Gastrocnemius medialis (tissue), 4 donors: ENCODE measurements at regions not wholly inside any gene's neighbourhood (a gene's known extent, or its start where the extent isn't known, plus 50 kb on each side); places are given as distances from the start of the nearest gene placed in this dataset.

Experiments used
- ATAC-seq, 2 donors: fragments of 150-250 bp; one replicate each; pipeline ENCODE4 v1.9.1; 2016
- DNase-seq, 2 donors: peaks; one replicate each; pipeline ENCODE4 v3.0.0-alpha.2; 2019
- H3K27ac ChIP-seq, 4 donors: fragments of 200-600 bp; sonication (generic); 1 replicate in 1 of 4; 2 replicates in 3 of 4; pipeline ENCODE4 v1.5.1; 2016 to 2018; ENCODE audit warnings: mild to moderate bottlenecking in 2 of 4, moderate library complexity in 1 of 4
- H3K27me3 ChIP-seq, 3 donors: fragments of 200-600 bp; sonication (generic) in 2 of 3; 1 replicate in 1 of 3; 2 replicates in 2 of 3; pipeline versions ENCODE4 v1.5.1 to v1.6.0; 2016 to 2019; ENCODE audit warnings: mild to moderate bottlenecking in 1 of 3, moderate library complexity in 1 of 3
- H3K36me3 ChIP-seq, 2 donors: fragments of 200-600 bp; sonication (generic) in 1 of 2; one replicate each; pipeline ENCODE4 v1.5.1; 2017 to 2018
- H3K4me1 ChIP-seq, 2 donors: fragments of 200-600 bp; sonication (generic) in 1 of 2; one replicate each; pipeline ENCODE4 v1.5.1; 2016 to 2017; ENCODE audit warnings: mild to moderate bottlenecking in 2 of 2
- H3K4me3 ChIP-seq, 4 donors: fragments of 200-600 bp; sonication (generic) in 3 of 4; 1 replicate in 1 of 4; 2 replicates in 3 of 4; pipeline ENCODE4 v1.5.1; 2016 to 2019; ENCODE audit warnings: mild to moderate bottlenecking in 2 of 4
- H3K9me3 ChIP-seq, 3 donors: fragments of 200-600 bp; sonication (generic) in 2 of 3; 1 replicate in 1 of 3; 2 replicates in 2 of 3; pipeline ENCODE4 v1.5.1; 2016 to 2019
- POLR2A ChIP-seq, 2 donors: fragments of 450-650 bp; IDR thresholded peaks; one replicate each; pipeline ENCODE4 v1.6.1; 2017; ENCODE audit warnings: antibody characterized with exemption in 2 of 2, mild to moderate bottlenecking in 2 of 2, moderate library complexity in 2 of 2
- in situ Hi-C, 4 donors: fragments of 200-750 bp; cut with MboI; loops; one replicate each; pipeline versions ENCODE4 v1.15.0 to v1.8.0; 2017; ENCODE audit warnings: low sequenced_read_pairs in 4 of 4
- intact Hi-C: fragments of 100-400 bp; cut with DNase I; formaldehyde crosslinking; loops from one replicate; pipeline ENCODE4 v1.15.1; 2023; ENCODE audit warnings: low total_unique reads
- TF ChIP-seq, protein P1 (sequence below), 5 experiments: fragments of 450-650 bp in 3 of 5; fragments of 200-600 bp in 2 of 5; sonication (generic) in 2 of 5; IDR thresholded peaks in 4 of 5; conservative IDR thresholded peaks in 1 of 5; 1 replicate in 4 of 5; 2 replicates in 1 of 5; pipeline ENCODE4 v1.5.1; 2016 to 2019; ENCODE audit warnings: antibody characterized with exemption in 5 of 5, mild to moderate bottlenecking in 3 of 5, moderate library complexity in 3 of 5

DNA sequence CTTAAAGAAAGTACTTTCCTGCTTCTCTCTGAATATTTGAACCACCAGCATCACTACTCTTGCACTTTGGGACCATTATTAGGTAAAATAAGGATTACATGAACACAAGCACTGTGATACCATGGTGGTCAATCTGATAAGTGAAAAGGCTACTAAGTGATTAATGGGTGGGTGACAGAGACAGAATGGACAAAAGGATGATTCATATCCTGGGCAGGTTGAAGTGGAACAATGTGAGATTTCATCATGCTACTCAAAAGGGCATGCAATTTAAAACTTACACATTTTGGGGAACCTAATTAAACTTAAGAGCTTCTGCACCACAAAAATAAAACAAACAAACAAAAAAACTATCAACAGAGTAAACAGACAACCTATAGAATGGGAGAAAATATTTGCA, 172.0 kb upstream of the CD96 start:
- TF ChIP-seq, protein P1, sequence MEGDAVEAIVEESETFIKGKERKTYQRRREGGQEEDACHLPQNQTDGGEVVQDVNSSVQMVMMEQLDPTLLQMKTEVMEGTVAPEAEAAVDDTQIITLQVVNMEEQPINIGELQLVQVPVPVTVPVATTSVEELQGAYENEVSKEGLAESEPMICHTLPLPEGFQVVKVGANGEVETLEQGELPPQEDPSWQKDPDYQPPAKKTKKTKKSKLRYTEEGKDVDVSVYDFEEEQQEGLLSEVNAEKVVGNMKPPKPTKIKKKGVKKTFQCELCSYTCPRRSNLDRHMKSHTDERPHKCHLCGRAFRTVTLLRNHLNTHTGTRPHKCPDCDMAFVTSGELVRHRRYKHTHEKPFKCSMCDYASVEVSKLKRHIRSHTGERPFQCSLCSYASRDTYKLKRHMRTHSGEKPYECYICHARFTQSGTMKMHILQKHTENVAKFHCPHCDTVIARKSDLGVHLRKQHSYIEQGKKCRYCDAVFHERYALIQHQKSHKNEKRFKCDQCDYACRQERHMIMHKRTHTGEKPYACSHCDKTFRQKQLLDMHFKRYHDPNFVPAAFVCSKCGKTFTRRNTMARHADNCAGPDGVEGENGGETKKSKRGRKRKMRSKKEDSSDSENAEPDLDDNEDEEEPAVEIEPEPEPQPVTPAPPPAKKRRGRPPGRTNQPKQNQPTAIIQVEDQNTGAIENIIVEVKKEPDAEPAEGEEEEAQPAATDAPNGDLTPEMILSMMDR (IDR thresholded peaks at IDR 0.05 in 4 of 5, conservative IDR thresholded peaks at IDR 0.05 in 1 of 5): no peak
- no peak for TF ChIP-seq POLR2A (IDR thresholded peaks at IDR 0.05)
- no peak for DNase-seq
- Histone ChIP-seq H3K36me3 (no peaks in the 10 kb centered on the region), H3K4me1 (no peaks in the 10 kb centered on the region), H3K27me3 (no peaks in the 10 kb centered on the region), H3K4me3 (no peak overlapping the region), H3K9me3 (no peaks in the 10 kb centered on the region), H3K27ac (no peak overlapping the region)
- intact Hi-C loops: no loop called here
- no peak for ATAC-seq
- in situ Hi-C loops: no loop called here

DNA sequence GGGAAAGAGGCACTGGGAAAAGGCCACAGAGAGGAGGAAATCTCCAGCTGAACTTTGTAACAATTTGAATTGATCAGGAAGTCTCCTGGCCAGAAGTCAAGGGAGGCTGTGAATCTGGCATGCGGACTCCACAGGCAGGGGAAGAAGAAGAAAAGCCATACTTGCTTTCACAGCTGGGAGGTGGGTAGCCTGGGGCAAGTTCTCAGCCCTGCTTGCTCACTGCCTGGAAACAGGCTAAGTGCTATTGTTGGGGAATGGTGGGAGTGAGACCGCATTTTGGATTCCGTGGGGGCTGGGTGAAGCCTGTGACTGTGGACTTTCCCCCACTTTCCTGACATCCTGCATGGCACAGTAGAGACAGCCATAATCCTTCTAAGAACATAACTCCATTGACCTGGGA, 168.8 kb upstream of the CD96 start:
- Histone ChIP-seq H3K4me3 (no peak overlapping the region), H3K27ac (no peak overlapping the region), H3K36me3 (no peaks in the 10 kb centered on the region), H3K4me1 (no peaks in the 10 kb centered on the region), H3K9me3 (no peaks in the 10 kb centered on the region), H3K27me3 (no peaks in the 10 kb centered on the region)
- DNase-seq (no peak), ATAC-seq (no peak)
- intact Hi-C loops: no loop called here
- in situ Hi-C loops: no loop called here
- TF ChIP-seq, protein P1 (IDR thresholded peaks at IDR 0.05 in 4 of 5, conservative IDR thresholded peaks at IDR 0.05 in 1 of 5): no peak
- TF ChIP-seq POLR2A (IDR thresholded peaks at IDR 0.05): no peak

DNA sequence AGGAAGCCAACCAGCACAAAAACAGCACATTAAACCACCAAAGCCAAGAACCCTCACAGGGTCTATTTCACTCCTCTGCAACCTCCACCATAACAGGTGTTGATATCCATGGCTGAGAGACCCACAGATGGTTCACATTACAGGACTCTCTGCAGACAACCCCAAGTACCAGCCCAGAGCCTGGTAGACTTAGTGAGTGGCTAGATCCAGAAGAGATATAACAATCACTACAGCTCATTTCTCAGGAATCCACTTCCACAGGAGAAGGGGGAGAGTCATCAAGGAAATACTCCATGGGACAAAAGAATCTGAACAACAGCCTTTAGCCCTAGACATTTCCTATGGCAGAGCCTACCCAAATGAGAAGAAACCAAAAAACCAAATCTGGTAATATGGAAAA, 168.1 kb upstream of the CD96 start:
- DNase-seq: no peak
- in situ Hi-C loops (no loop called here), intact Hi-C loops (no loop called here)
- Histone ChIP-seq H3K36me3 (no peaks in the 10 kb centered on the region), H3K27me3 (no peaks in the 10 kb centered on the region), H3K4me3 (no peak overlapping the region), H3K27ac (no peak overlapping the region), H3K9me3 (no peaks in the 10 kb centered on the region), H3K4me1 (no peaks in the 10 kb centered on the region)
- TF ChIP-seq, protein P1 (IDR thresholded peaks at IDR 0.05 in 4 of 5, conservative IDR thresholded peaks at IDR 0.05 in 1 of 5): no peak
- TF ChIP-seq POLR2A (IDR thresholded peaks at IDR 0.05): no peak
- no peak for ATAC-seq

- no peaks in the 10 kb centered on the region for H3K27me3 ChIP-seq
- in situ Hi-C loops: no loop called here
- intact Hi-C loops: no loop called here
- no peak overlapping the region for H3K27ac ChIP-seq
- no peaks in the 10 kb centered on the region for H3K9me3 ChIP-seq
- no peaks in the 10 kb centered on the region for H3K4me1 ChIP-seq
- no peak overlapping the region for H3K4me3 ChIP-seq
- DNase-seq (no peak), ATAC-seq (no peak)
- no peaks in the 10 kb centered on the region for H3K36me3 ChIP-seq
- TF ChIP-seq, protein P1 (IDR thresholded peaks at IDR 0.05 in 4 of 5, conservative IDR thresholded peaks at IDR 0.05 in 1 of 5): no peak
- TF ChIP-seq POLR2A (IDR thresholded peaks at IDR 0.05): no peak
These were observed 156.0 kb upstream of the CD96 start for GRCh38 chr3:111385971-111386495.

DNA sequence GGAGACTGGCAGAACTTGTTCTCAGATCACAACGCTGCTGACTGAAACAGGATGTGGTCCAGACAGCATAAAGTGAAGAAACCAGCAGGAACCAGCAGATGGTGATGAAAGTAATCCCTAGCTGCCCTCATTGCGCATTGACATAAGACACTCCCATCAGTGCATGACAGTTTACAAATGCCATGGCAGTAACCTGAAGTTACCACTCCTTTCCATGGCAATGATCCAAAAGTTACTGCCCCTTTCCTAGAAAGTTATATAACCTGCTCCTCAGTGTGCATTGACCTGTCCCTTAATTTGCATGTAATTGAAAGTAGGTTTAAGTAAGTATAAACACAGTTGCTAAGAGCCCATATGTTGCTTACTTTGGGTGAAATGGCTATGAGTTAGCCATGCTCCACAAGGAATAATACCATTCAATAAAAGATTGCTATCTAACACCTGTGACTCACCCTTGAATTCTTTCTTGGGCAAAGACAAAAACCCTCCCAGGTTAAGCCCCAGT, 149.1 kb upstream of the CD96 start:
- Histone ChIP-seq H3K4me1 (no peaks in the 10 kb centered on the region), H3K27ac (no peak overlapping the region), H3K27me3 (no peaks in the 10 kb centered on the region), H3K9me3 (no peaks in the 10 kb centered on the region), H3K36me3 (no peaks in the 10 kb centered on the region), H3K4me3 (no peak overlapping the region)
- TF ChIP-seq POLR2A (IDR thresholded peaks at IDR 0.05): no peak
- DNase-seq (no peak), ATAC-seq (no peak)
- intact Hi-C loops: no loop called here
- in situ Hi-C loops: no loop called here
